SK-N-SH (cell line): ENCODE measurements at regions not wholly inside any gene's neighbourhood (a gene's known extent, or its start where the extent isn't known, plus 50 kb on each side); places are given as distances from the start of the nearest gene placed in this dataset.

Experiments used
- EP300 ChIP-seq, 2 experiments: IDR thresholded peaks; 2 replicates each; pipeline versions ENCODE4 v1.4.0 to v1.6.1; 2012; ENCODE audit warnings: borderline replicate concordance in 1 of 2, low read depth in 1 of 2, low read length in 1 of 2
- FOSL2 ChIP-seq: IDR thresholded peaks from 2 replicates; pipeline ENCODE4 v1.4.0; 2012; ENCODE audit warnings: low read depth, mild to moderate bottlenecking, moderate library complexity, borderline replicate concordance
- FOXJ3 ChIP-seq: sonication (generic); formaldehyde crosslinking; IDR thresholded peaks from 2 replicates; pipeline ENCODE4 v1.5.1; 2020; ENCODE audit warnings: mild to moderate bottlenecking, missing genetic modification reagents
- FOXM1 ChIP-seq: IDR thresholded peaks from 2 replicates; pipeline ENCODE4 v1.4.0; 2012; ENCODE audit warnings: low read depth, mild to moderate bottlenecking
- NRF1 ChIP-seq: IDR thresholded peaks from 2 replicates; pipeline ENCODE4 v1.6.1; 2012; ENCODE audit warnings: low read depth, mild to moderate bottlenecking, low read length
- POLR2AphosphoS5 ChIP-seq: IDR thresholded peaks from 2 replicates; pipeline ENCODE4 v1.6.1; 2012; ENCODE audit warnings: low read depth, low read length
- RFX5 ChIP-seq: IDR thresholded peaks from 2 replicates; pipeline ENCODE4 v1.6.1; 2012; ENCODE audit warnings: mild to moderate bottlenecking, improper control_type of control experiment, low read length
- TCF12 ChIP-seq: IDR thresholded peaks from 2 replicates; pipeline ENCODE4 v1.4.0; 2012
- USF2 ChIP-seq: fragments of 150-350 bp; IDR thresholded peaks from 2 replicates; pipeline ENCODE4 v1.6.1; 2017; ENCODE audit warnings: antibody characterized with exemption, low read length, low read depth, borderline replicate concordance
- YY1 ChIP-seq: IDR thresholded peaks from 2 replicates; pipeline ENCODE4 v1.4.0; 2012; ENCODE audit warnings: low read depth, mild to moderate bottlenecking
- TF ChIP-seq, protein P1 (sequence below): fragments of 200-600 bp; sonication (generic); IDR thresholded peaks from 2 replicates; pipeline ENCODE4 v1.6.1; 2017; ENCODE audit warnings: antibody characterized with exemption, mild to moderate bottlenecking, moderate library complexity
- TF ChIP-seq, protein P2 (sequence below): IDR thresholded peaks from 2 replicates; pipeline ENCODE4 v1.4.0; 2012; ENCODE audit warnings: low read depth
- TF ChIP-seq, protein P3 (sequence below): IDR thresholded peaks from 2 replicates; pipeline ENCODE4 v1.6.1; 2012; ENCODE audit warnings: mild to moderate bottlenecking, low read depth, low read length, moderate library complexity

DNA sequence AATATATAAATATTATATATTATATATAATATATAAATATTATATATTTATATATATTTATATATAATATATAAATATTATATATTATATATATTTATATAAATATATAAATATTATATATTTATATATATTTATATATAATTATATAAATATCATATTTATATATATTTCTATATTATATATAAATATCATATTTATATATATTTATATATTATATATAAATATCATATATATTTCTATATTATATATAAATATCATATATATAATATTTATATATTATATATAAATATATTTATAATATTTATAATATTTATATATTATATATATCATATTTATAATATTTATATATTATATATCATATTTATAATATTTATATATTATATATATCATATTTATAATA, 321.4 kb downstream of the CDH2 start:
- TF ChIP-seq FOSL2 = no peak
- TF ChIP-seq, protein P1, sequence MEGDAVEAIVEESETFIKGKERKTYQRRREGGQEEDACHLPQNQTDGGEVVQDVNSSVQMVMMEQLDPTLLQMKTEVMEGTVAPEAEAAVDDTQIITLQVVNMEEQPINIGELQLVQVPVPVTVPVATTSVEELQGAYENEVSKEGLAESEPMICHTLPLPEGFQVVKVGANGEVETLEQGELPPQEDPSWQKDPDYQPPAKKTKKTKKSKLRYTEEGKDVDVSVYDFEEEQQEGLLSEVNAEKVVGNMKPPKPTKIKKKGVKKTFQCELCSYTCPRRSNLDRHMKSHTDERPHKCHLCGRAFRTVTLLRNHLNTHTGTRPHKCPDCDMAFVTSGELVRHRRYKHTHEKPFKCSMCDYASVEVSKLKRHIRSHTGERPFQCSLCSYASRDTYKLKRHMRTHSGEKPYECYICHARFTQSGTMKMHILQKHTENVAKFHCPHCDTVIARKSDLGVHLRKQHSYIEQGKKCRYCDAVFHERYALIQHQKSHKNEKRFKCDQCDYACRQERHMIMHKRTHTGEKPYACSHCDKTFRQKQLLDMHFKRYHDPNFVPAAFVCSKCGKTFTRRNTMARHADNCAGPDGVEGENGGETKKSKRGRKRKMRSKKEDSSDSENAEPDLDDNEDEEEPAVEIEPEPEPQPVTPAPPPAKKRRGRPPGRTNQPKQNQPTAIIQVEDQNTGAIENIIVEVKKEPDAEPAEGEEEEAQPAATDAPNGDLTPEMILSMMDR = no peak
- TF ChIP-seq, protein P2, sequence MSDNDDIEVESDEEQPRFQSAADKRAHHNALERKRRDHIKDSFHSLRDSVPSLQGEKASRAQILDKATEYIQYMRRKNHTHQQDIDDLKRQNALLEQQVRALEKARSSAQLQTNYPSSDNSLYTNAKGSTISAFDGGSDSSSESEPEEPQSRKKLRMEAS = no peak
- TF ChIP-seq EP300 (IDR thresholded peaks at IDR 0.05; ENCODE audit: borderline replicate concordance in 1 of 2, low read depth in 1 of 2, low read length in 1 of 2) = no peak
- TF ChIP-seq POLR2AphosphoS5 = no peak
- no peak for TF ChIP-seq TCF12
- no peak for TF ChIP-seq YY1
- TF ChIP-seq NRF1 = no peak
- TF ChIP-seq, protein P3, sequence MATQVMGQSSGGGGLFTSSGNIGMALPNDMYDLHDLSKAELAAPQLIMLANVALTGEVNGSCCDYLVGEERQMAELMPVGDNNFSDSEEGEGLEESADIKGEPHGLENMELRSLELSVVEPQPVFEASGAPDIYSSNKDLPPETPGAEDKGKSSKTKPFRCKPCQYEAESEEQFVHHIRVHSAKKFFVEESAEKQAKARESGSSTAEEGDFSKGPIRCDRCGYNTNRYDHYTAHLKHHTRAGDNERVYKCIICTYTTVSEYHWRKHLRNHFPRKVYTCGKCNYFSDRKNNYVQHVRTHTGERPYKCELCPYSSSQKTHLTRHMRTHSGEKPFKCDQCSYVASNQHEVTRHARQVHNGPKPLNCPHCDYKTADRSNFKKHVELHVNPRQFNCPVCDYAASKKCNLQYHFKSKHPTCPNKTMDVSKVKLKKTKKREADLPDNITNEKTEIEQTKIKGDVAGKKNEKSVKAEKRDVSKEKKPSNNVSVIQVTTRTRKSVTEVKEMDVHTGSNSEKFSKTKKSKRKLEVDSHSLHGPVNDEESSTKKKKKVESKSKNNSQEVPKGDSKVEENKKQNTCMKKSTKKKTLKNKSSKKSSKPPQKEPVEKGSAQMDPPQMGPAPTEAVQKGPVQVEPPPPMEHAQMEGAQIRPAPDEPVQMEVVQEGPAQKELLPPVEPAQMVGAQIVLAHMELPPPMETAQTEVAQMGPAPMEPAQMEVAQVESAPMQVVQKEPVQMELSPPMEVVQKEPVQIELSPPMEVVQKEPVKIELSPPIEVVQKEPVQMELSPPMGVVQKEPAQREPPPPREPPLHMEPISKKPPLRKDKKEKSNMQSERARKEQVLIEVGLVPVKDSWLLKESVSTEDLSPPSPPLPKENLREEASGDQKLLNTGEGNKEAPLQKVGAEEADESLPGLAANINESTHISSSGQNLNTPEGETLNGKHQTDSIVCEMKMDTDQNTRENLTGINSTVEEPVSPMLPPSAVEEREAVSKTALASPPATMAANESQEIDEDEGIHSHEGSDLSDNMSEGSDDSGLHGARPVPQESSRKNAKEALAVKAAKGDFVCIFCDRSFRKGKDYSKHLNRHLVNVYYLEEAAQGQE = no peak
- no peak for TF ChIP-seq FOXJ3 (CRISPR knock-in tag)
- no peak for TF ChIP-seq RFX5
- TF ChIP-seq USF2 = no peak
- no peak for TF ChIP-seq FOXM1
